Activated CD8-positive, alpha-beta T cell treated with anti-CD3 and anti-CD28 coated beads for 36 hours (primary cell): ENCODE measurements at regions not wholly inside any gene's neighbourhood (a gene's known extent, or its start where the extent isn't known, plus 50 kb on each side); places are given as distances from the start of the nearest gene placed in this dataset.

ENCODE experiments used
- ATAC-seq: fragments of 200-7000 bp; cut with Tn5 transposase; one replicate; pipeline ENCODE4 v1.10.0; 2021; ENCODE audit warnings: mild to moderate bottlenecking, moderate library complexity
- CTCF ChIA-PET: fragments of 350-600 bp; sonication (Branson Sonifier 250); formaldehyde crosslinking; loops from one replicate; lab custom pipeline; 2021; ENCODE audit warnings: antibody characterized with exemption; lab: Charles Lee
- POLR2A ChIA-PET: fragments of 350-600 bp; sonication (Branson Sonifier 250); formaldehyde crosslinking; loops from one replicate; lab custom pipeline; 2021; ENCODE audit warnings: antibody characterized with exemption; lab: Charles Lee
- DNase-seq: peaks from one replicate; pipeline ENCODE4 v3.0.0-alpha.2; 2020
- H3K27ac Mint-ChIP-seq: one replicate; pipeline ENCODE4 v1.8.0; 2021; ENCODE audit warnings: mild to moderate bottlenecking, mixed read lengths
- H3K27me3 Mint-ChIP-seq: one replicate; pipeline ENCODE4 v1.8.0; 2021; ENCODE audit warnings: mixed read lengths
- H3K36me3 Mint-ChIP-seq: one replicate; pipeline ENCODE4 v1.8.0; 2021; ENCODE audit warnings: low read depth, mixed read lengths
- H3K4me1 Mint-ChIP-seq: one replicate; pipeline ENCODE4 v1.8.0; 2021; ENCODE audit warnings: low read depth, mixed read lengths
- H3K4me3 Mint-ChIP-seq: one replicate; pipeline ENCODE4 v1.8.0; 2021; ENCODE audit warnings: mild to moderate bottlenecking, moderate library complexity, mixed read lengths
- H3K9me3 Mint-ChIP-seq: one replicate; pipeline ENCODE4 v1.8.0; 2021; ENCODE audit warnings: mixed read lengths
- CTCF ChIP-seq: fragments of 200-600 bp; IDR thresholded peaks from one replicate; pipeline ENCODE4 v1.8.0; 2022; ENCODE audit warnings: antibody characterized with exemption, mild to moderate bottlenecking
- intact Hi-C: fragments of 100-400 bp; cut with micrococcal nuclease; formaldehyde crosslinking; loops from one replicate; pipeline ENCODE4 v1.10.0; 2022

- H3K36me3 Mint-ChIP-seq: no peaks in the 10 kb centered on the region
- no peaks in the 10 kb centered on the region for H3K9me3 Mint-ChIP-seq
- POLR2A ChIA-PET: no interaction called here
- no peak for TF ChIP-seq CTCF
- CTCF ChIA-PET: no interaction called here
- H3K4me1 Mint-ChIP-seq: no peaks in the 10 kb centered on the region
- no peak overlapping the region for H3K27ac Mint-ChIP-seq
- ATAC-seq (no peak), DNase-seq (no peak)
- H3K4me3 Mint-ChIP-seq: no peak overlapping the region
- intact Hi-C loops: no loop called here
- H3K27me3 Mint-ChIP-seq: no peaks in the 10 kb centered on the region
Observed at GRCh38 chr6:117034971-117035370, 157.9 kb downstream of the RFX6 start.

GRCh38 chr6:117050301-117050700 lies 173.3 kb downstream of the RFX6 start:
- no peak for TF ChIP-seq CTCF
- DNase-seq (no peak), ATAC-seq (no peak)
- no peaks in the 10 kb centered on the region for H3K36me3 Mint-ChIP-seq
- no peak overlapping the region for H3K4me3 Mint-ChIP-seq
- intact Hi-C loops: no loop called here
- H3K9me3 Mint-ChIP-seq: peaks cover 9% of the 10 kb centered on the region
- ChIA-PET POLR2A (no interaction called here), CTCF (no interaction called here)
- H3K27me3 Mint-ChIP-seq: no peaks in the 10 kb centered on the region
- no peaks in the 10 kb centered on the region for H3K4me1 Mint-ChIP-seq
- no peak overlapping the region for H3K27ac Mint-ChIP-seq

- no peak overlapping the region for H3K4me3 Mint-ChIP-seq
- ATAC-seq (no peak), DNase-seq (no peak)
- no peak for TF ChIP-seq CTCF
- H3K4me1 Mint-ChIP-seq: no peaks in the 10 kb centered on the region
- H3K36me3 Mint-ChIP-seq: no peaks in the 10 kb centered on the region
- no peak overlapping the region for H3K27ac Mint-ChIP-seq
- ChIA-PET POLR2A (no interaction called here), CTCF (no interaction called here)
- intact Hi-C loops: no loop called here
- no peaks in the 10 kb centered on the region for H3K27me3 Mint-ChIP-seq
- H3K9me3 Mint-ChIP-seq: no peaks in the 10 kb centered on the region
Observed at GRCh38 chr6:117072134-117072533, 193.2 kb upstream of the VGLL2 start.

GRCh38 chr6:117072781-117073180 lies 192.6 kb upstream of the VGLL2 start:
- ChIA-PET POLR2A (no interaction called here), CTCF (no interaction called here)
- H3K9me3 Mint-ChIP-seq: no peaks in the 10 kb centered on the region
- H3K27ac Mint-ChIP-seq: no peak overlapping the region
- H3K4me3 Mint-ChIP-seq: no peak overlapping the region
- no peak for ATAC-seq
- intact Hi-C loops: no loop called here
- DNase-seq: no peak
- H3K4me1 Mint-ChIP-seq: no peaks in the 10 kb centered on the region
- TF ChIP-seq CTCF: no peak
- H3K36me3 Mint-ChIP-seq: no peaks in the 10 kb centered on the region
- no peaks in the 10 kb centered on the region for H3K27me3 Mint-ChIP-seq

- no peak for ATAC-seq
- H3K4me1 Mint-ChIP-seq: no peaks in the 10 kb centered on the region
- H3K27ac Mint-ChIP-seq: no peak overlapping the region
- DNase-seq: no peak
- intact Hi-C loops: no loop called here
- no peaks in the 10 kb centered on the region for H3K27me3 Mint-ChIP-seq
- H3K9me3 Mint-ChIP-seq: no peaks in the 10 kb centered on the region
- no peak for TF ChIP-seq CTCF
- CTCF ChIA-PET: no interaction called here
- no peaks in the 10 kb centered on the region for H3K36me3 Mint-ChIP-seq
- H3K4me3 Mint-ChIP-seq: no peak overlapping the region
- POLR2A ChIA-PET: no interaction called here
Observed at GRCh38 chr6:117074672-117075071, 190.7 kb upstream of the VGLL2 start.
